HepG2 (cell line): ENCODE measurements at regions not wholly inside any gene's neighbourhood (a gene's known extent, or its start where the extent isn't known, plus 50 kb on each side); places are given as distances from the start of the nearest gene placed in this dataset.

ENCODE experiments used
- ATAC-seq: fragments of 200-7000 bp; cut with Tn5 transposase; 3 replicates; pipeline ENCODE4 v1.9.1; 2020; ENCODE audit warnings: mild to moderate bottlenecking, moderate library complexity
- BruUV-seq: library from RNA; stranded (reverse); fragments of 400-500 nt; replicated peaks from 2 replicates; lab custom pipeline; 2021; lab: Mats Ljungman, UMichigan
- CTCF ChIA-PET: fragments of 300-600 bp; formaldehyde crosslinking; extraction: SDS; loops from one replicate; lab custom pipeline; 2021; ENCODE audit warnings: low total read pairs, inconsistent platforms, low intra/inter-chr PET ratio; lab: Yijun Ruan, JAX
- POLR2A ChIA-PET: fragments of 350-600 bp; sonication (Branson Sonifier 250); formaldehyde crosslinking; loops from one replicate; lab custom pipeline; 2020; ENCODE audit warnings: antibody characterized with exemption, inconsistent platforms; lab: Yijun Ruan, JAX
- DNase-seq: peaks from one replicate; pipeline ENCODE4 v3.0.0-alpha.2; 2015; ENCODE audit warnings: low spot score
- FAIRE-seq: peaks from 3 replicates; lab custom pipeline; 2011; peaks lifted over from hg19 to GRCh38; lab: Jason Lieb, UNC
- H2AFZ ChIP-seq: one replicate; pipeline ENCODE4 v1.6.1; 2011; ENCODE audit warnings: low read length, inconsistent platforms
- H3K27ac ChIP-seq: fragments of 300-600 bp; 3 replicates; pipeline ENCODE4 v1.8.0; 2011; ENCODE audit warnings: mixed run types, mild to moderate bottlenecking, mixed read lengths, low read length, inconsistent platforms; ENCODE audit not compliant: insufficient read depth; ENCODE audit errors: extremely low read length
- H3K27me3 ChIP-seq, 2 experiments: fragments of 200-600 bp in 1 of 2; 2 replicates in 1 of 2; 3 replicates in 1 of 2; pipeline versions ENCODE4 v1.6.0 to v1.8.0; 2011; ENCODE audit warnings: low read length in 2 of 2, mild to moderate bottlenecking in 2 of 2, moderate library complexity in 2 of 2, inconsistent platforms in 1 of 2; ENCODE audit not compliant: insufficient read depth in 2 of 2, control insufficient read depth in 1 of 2
- H3K36me3 ChIP-seq, 2 experiments: fragments of 200-600 bp in 1 of 2; replicated peaks in 1 of 2; 2 replicates in 1 of 2; 3 replicates in 1 of 2; pipeline versions ENCODE4 v1.5.1 to v1.8.0; 2011; ENCODE audit warnings: low read length in 2 of 2, inconsistent platforms in 1 of 2; ENCODE audit not compliant: insufficient read depth in 2 of 2, control insufficient read depth in 1 of 2
- H3K4me1 ChIP-seq: 2 replicates; pipeline ENCODE4 v1.5.1; 2012; ENCODE audit warnings: low read length, inconsistent platforms; ENCODE audit not compliant: insufficient read depth
- H3K4me2 ChIP-seq: 2 replicates; pipeline ENCODE4 v1.6.0; 2011; ENCODE audit warnings: low read depth, low read length, inconsistent platforms
- H3K4me3 ChIP-seq, 3 experiments: fragments of 200-600 bp in 1 of 3; sonication (generic), shearing (Covaris generic) in 1 of 3; replicated peaks in 1 of 3; 2 replicates each; pipeline ENCODE4 v1.5.1; 2011 to 2016; ENCODE audit warnings: low read length in 3 of 3, inconsistent platforms in 2 of 3, low read depth in 2 of 3, mild to moderate bottlenecking in 2 of 3, control low read depth in 1 of 3, mixed read lengths in 1 of 3; ENCODE audit not compliant: insufficient read depth in 1 of 3
- H3K79me2 ChIP-seq: one replicate; pipeline ENCODE4 v1.6.1; 2011; ENCODE audit warnings: low read length, inconsistent platforms; ENCODE audit not compliant: insufficient read depth
- H3K9ac ChIP-seq: 2 replicates; pipeline ENCODE4 v1.6.0; 2011; ENCODE audit warnings: mild to moderate bottlenecking, low read depth, low read length, inconsistent platforms; ENCODE audit not compliant: insufficient read depth
- H3K9me3 ChIP-seq: 2 replicates; pipeline ENCODE4 v1.5.1; 2012; ENCODE audit warnings: mild to moderate bottlenecking, low read length
- H4K20me1 ChIP-seq: 2 replicates; pipeline ENCODE4 v1.6.0; 2011; ENCODE audit warnings: inconsistent platforms, mild to moderate bottlenecking, low read length, moderate library complexity; ENCODE audit not compliant: insufficient read depth
- IRF9 ChIP-seq: sonication (generic); formaldehyde crosslinking; IDR thresholded peaks from 2 replicates; pipeline ENCODE4 v1.8.0; 2022; ENCODE audit warnings: missing genetic modification reagents, mild to moderate bottlenecking, borderline replicate concordance
- SALL1 ChIP-seq: sonication (generic); formaldehyde crosslinking; IDR thresholded peaks from 2 replicates; pipeline ENCODE4 v1.8.0; 2022; ENCODE audit warnings: mild to moderate bottlenecking, missing genetic modification reagents
- ZFP36L1 ChIP-seq: sonication (generic); formaldehyde crosslinking; IDR thresholded peaks from 2 replicates; pipeline ENCODE4 v1.8.0; 2022; ENCODE audit warnings: mild to moderate bottlenecking, missing genetic modification reagents, moderate library complexity
- ZNF276 ChIP-seq: sonication (generic); formaldehyde crosslinking; IDR thresholded peaks from 2 replicates; pipeline ENCODE4 v1.4.0; 2020; ENCODE audit warnings: mild to moderate bottlenecking, low read depth, missing genetic modification reagents
- whole genome bisulfite sequencing: methylation state at CpG from one replicate; pipeline ENCODE4 v1.1.6; 2017; ENCODE audit warnings: low lambda C conversion rate; 5-methylcytosine and 5-hydroxymethylcytosine counted together
- in situ Hi-C: cut with HindIII; loops from 2 replicates; pipeline ENCODE4 v1.10.0; 2017; ENCODE audit warnings: low pct_unique_long_range_greater_than_20kb; ENCODE audit not compliant: extremely low pct_ligation_motif_present
- intact Hi-C: fragments of 100-400 bp; cut with micrococcal nuclease; formaldehyde crosslinking; loops from one replicate; pipeline ENCODE4 v1.10.0; 2022; ENCODE audit not compliant: unreplicated experiment
- TF ChIP-seq, protein P1 (sequence below): sonication (generic); formaldehyde crosslinking; IDR thresholded peaks from 2 replicates; pipeline ENCODE4 v1.4.0; 2020; ENCODE audit warnings: mild to moderate bottlenecking, missing genetic modification reagents

GRCh38 chr3:73768524-73769308 lies 144.0 kb upstream of the PDZRN3 start:
- no peak overlapping the region for H3K4me2 ChIP-seq
- H3K4me3 ChIP-seq = no peak overlapping the region
- no TSS peak for BruUV-seq
- H2AFZ ChIP-seq = no peak overlapping the region
- in situ Hi-C loops (no loop called here), intact Hi-C loops (no loop called here)
- WGBS = 41% methylated on average over 5 of the region's 5 CpGs
- no peaks in the 10 kb centered on the region for H3K27me3 ChIP-seq
- H3K4me1 ChIP-seq = no peaks in the 10 kb centered on the region
- no peak overlapping the region for H3K27ac ChIP-seq
- CTCF ChIA-PET = no interaction called here
- no peak for ATAC-seq
- POLR2A ChIA-PET = no interaction called here
- TF ChIP-seq ZNF276 (CRISPR knock-in tag) (no peak), ZFP36L1 (CRISPR knock-in tag) (no peak), IRF9 (CRISPR knock-in tag) (no peak), SALL1 (CRISPR knock-in tag) (no peak)
- TF ChIP-seq, protein P1, sequence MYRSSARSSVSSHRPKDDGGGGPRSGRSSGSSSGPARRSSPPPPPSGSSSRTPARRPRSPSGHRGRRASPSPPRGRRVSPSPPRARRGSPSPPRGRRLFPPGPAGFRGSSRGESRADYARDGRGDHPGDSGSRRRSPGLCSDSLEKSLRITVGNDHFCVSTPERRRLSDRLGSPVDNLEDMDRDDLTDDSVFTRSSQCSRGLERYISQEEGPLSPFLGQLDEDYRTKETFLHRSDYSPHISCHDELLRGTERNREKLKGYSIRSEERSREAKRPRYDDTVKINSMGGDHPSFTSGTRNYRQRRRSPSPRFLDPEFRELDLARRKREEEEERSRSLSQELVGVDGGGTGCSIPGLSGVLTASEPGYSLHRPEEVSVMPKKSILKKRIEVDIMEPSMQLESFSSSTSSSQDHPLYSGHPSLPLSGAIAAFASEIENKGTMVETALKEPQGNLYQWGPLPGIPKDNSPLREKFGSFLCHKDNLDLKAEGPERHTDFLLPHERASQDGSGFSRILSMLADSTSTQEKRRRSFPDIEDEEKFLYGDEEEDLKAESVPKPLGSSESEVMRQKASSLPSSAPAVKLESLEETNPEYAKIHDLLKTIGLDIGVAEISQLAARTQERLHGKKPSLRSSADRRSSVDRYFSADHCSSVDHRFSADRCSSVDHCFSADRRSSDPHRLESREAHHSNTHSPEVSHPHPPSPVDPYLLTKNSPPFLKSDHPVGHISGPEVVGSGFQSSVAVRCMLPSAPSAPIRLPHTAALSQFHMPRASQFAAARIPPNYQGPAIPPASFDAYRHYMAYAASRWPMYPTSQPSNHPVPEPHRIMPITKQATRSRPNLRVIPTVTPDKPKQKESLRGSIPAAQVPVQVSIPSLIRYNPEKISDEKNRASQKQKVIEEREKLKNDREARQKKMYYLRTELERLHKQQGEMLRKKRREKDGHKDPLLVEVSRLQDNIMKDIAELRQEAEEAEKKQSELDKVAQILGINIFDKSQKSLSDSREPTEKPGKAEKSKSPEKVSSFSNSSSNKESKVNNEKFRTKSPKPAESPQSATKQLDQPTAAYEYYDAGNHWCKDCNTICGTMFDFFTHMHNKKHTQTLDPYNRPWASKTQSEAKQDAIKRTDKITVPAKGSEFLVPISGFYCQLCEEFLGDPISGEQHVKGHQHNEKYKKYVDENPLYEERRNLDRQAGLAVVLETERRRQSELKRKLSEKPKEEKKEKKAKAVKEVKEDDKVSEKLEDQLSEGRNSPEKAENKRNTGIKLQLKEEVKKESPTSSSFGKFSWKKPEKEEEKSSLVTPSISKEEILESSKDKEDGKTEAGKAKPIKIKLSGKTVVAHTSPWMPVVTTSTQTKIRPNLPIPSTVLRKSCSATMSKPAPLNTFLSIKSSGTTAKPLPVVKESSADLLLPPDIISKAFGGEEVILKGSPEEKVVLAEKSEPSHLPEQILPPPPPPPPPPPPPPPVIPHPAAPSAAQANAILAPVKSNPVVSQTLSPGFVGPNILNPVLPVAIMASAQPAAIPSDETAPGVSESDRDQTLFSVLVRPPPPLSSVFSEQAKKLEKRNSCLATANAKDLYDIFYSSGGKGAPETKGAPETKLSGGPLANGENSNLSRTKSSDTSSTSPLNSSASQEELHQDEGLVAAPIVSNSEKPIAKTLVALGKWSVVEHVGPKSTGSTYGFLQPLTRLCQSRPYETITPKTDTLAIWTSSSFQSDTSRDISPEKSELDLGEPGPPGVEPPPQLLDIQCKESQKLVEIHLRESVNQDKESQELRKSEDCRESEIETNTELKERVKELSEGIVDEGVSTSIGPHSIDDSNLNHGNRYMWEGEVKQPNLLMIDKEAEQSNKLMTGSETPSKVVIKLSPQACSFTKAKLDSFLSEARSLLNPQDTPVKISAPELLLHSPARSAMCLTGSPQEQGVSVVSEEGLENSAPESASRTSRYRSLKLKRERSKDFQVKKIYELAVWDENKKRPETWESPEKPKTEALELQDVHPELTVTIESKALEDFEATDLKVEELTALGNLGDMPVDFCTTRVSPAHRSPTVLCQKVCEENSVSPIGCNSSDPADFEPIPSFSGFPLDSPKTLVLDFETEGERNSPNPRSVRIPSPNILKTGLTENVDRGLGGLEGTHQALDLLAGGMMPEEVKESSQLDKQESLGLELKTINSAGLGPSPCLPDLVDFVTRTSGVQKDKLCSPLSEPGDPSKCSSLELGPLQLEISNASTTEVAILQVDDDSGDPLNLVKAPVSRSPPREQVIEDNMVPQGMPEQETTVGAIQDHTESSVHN (CRISPR knock-in tag) = no peak
- TF ChIP-seq, all 625 proteins: peak for 0
- FAIRE-seq = no peak
- H4K20me1 ChIP-seq = no peaks in the 10 kb centered on the region
- no peak for DNase-seq
- no peaks in the 10 kb centered on the region for H3K79me2 ChIP-seq
- no peaks in the 10 kb centered on the region for H3K36me3 ChIP-seq
- H3K9me3 ChIP-seq = no peaks in the 10 kb centered on the region; the same call in 1 of the 2 replicates
- no peak overlapping the region for H3K9ac ChIP-seq
